Smooth muscle cell (in vitro differentiated cells): ENCODE measurements at regions not wholly inside any gene's neighbourhood (a gene's known extent, or its start where the extent isn't known, plus 50 kb on each side); places are given as distances from the start of the nearest gene placed in this dataset.
"Not testable (repeated sequence)": the region's sequence is repeated elsewhere in the genome, so short reads cannot be mapped to it uniquely, and the experiment has no call there.

Experiments used
- DNase-seq: peaks from one replicate; lab custom pipeline; 2025; ENCODE audit not compliant: unreplicated experiment; lab: John Stamatoyannopoulos, UW
- H2AFZ ChIP-seq: fragments of 200-600 bp; sonication (generic); 2 replicates; pipeline ENCODE4 v1.6.0; 2016; ENCODE audit warnings: antibody characterized with exemption, low read depth, mild to moderate bottlenecking
- H3F3A ChIP-seq: fragments of 200-600 bp; sonication (generic); 2 replicates; pipeline ENCODE4 v1.6.0; 2017; ENCODE audit warnings: antibody characterized with exemption, low read depth
- H3K27ac ChIP-seq: fragments of 200-600 bp; sonication (generic); 2 replicates; pipeline ENCODE4 v1.5.1; 2016; ENCODE audit warnings: low read depth, mild to moderate bottlenecking
- H3K27me3 ChIP-seq: fragments of 200-600 bp; sonication (generic); 2 replicates; pipeline ENCODE4 v1.6.1; 2016; ENCODE audit warnings: low read depth, mild to moderate bottlenecking
- H3K36me3 ChIP-seq: fragments of 200-600 bp; sonication (generic); 2 replicates; pipeline ENCODE4 v1.5.1; 2016; ENCODE audit warnings: low read depth
- H3K4me1 ChIP-seq: fragments of 200-600 bp; sonication (generic); 2 replicates; pipeline ENCODE4 v1.5.1; 2016; ENCODE audit warnings: low read depth
- H3K4me2 ChIP-seq: fragments of 200-600 bp; sonication (generic); 2 replicates; pipeline ENCODE4 v1.6.0; 2016; ENCODE audit warnings: mild to moderate bottlenecking
- H3K4me3 ChIP-seq: fragments of 200-600 bp; sonication (generic); 2 replicates; pipeline ENCODE4 v1.5.1; 2016; ENCODE audit warnings: mild to moderate bottlenecking
- H3K79me2 ChIP-seq: fragments of 200-600 bp; sonication (generic); 2 replicates; pipeline ENCODE4 v1.6.0; 2016; ENCODE audit warnings: low read depth, mild to moderate bottlenecking
- H3K9ac ChIP-seq: fragments of 200-600 bp; sonication (generic); 2 replicates; pipeline ENCODE4 v1.6.0; 2016; ENCODE audit warnings: low read depth
- H3K9me3 ChIP-seq: fragments of 200-600 bp; sonication (generic); replicated peaks from 2 replicates; pipeline ENCODE4 v1.5.1; 2016; ENCODE audit warnings: low read depth
- H4K20me1 ChIP-seq: fragments of 200-600 bp; sonication (generic); 2 replicates; pipeline ENCODE4 v1.6.0; 2016; ENCODE audit warnings: low read depth
- WGBS: methylation state at CpG from one replicate; pipeline ENCODE4 v1.1.7; 2016; ENCODE audit warnings: low lambda C conversion rate; 5-methylcytosine and 5-hydroxymethylcytosine counted together
- TF ChIP-seq, protein P1 (sequence below): fragments of 200-600 bp; sonication (generic); IDR thresholded peaks from 2 replicates; pipeline ENCODE4 v1.5.1; 2017; ENCODE audit warnings: borderline replicate concordance, mild to moderate bottlenecking, antibody characterized with exemption; ENCODE audit not compliant: insufficient read depth, poor library complexity, severe bottlenecking

DNA sequence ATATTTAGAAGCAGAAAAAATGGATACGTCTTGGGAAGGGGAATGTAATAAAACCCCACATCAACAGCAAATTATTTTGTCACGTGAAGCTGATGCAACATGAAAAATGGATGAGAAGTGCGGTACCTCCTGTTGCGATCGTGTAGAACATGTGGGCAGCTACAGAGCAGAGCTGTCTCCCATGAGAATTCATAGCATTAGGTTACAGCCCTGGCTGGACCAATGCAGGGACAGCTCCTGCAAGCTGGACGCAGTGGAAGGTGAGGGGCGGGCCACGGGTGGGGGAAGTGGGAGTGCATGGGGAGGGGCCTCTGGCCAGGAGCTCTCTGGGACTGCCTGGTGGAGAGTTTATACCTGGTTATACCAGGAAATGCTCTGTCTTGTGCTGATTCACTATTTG lies 120.3 kb downstream of the GATA3 start:
- H3K27ac ChIP-seq: no peak overlapping the region
- WGBS: 83% methylated on average over 8 of the region's 8 CpGs
- no peaks in the 10 kb centered on the region for H3K27me3 ChIP-seq
- H3K9me3 ChIP-seq: no peaks in the 10 kb centered on the region
- H3K79me2 ChIP-seq: no peaks in the 10 kb centered on the region
- TF ChIP-seq, protein P1, sequence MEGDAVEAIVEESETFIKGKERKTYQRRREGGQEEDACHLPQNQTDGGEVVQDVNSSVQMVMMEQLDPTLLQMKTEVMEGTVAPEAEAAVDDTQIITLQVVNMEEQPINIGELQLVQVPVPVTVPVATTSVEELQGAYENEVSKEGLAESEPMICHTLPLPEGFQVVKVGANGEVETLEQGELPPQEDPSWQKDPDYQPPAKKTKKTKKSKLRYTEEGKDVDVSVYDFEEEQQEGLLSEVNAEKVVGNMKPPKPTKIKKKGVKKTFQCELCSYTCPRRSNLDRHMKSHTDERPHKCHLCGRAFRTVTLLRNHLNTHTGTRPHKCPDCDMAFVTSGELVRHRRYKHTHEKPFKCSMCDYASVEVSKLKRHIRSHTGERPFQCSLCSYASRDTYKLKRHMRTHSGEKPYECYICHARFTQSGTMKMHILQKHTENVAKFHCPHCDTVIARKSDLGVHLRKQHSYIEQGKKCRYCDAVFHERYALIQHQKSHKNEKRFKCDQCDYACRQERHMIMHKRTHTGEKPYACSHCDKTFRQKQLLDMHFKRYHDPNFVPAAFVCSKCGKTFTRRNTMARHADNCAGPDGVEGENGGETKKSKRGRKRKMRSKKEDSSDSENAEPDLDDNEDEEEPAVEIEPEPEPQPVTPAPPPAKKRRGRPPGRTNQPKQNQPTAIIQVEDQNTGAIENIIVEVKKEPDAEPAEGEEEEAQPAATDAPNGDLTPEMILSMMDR: no peak
- H2AFZ ChIP-seq: no peak overlapping the region
- H3F3A ChIP-seq: no peaks in the 10 kb centered on the region
- no peaks in the 10 kb centered on the region for H3K36me3 ChIP-seq
- no peaks in the 10 kb centered on the region for H4K20me1 ChIP-seq
- H3K4me2 ChIP-seq: no peak overlapping the region
- no peak overlapping the region for H3K4me3 ChIP-seq
- H3K4me1 ChIP-seq: no peaks in the 10 kb centered on the region
- no peak for DNase-seq
- H3K9ac ChIP-seq: no peak overlapping the region

DNA sequence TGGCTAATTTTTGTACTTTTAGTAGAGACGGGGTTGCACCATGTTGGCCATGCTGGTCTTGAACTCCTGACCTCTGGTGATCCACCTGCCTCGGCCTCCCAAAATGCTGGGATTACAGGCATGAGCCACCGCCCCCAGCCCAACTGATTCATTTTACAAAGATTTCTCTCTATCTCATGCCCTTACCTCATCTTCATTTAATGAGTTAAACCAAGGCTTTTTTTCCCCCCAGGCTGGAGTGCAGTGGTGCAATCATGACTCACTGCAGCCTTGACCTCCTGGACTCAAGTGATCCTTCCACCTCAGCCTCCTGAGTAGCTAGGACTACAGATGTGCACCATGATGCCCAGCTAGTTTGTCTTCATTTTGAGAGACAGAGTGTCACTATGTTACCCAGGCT lies 123.0 kb downstream of the GATA3 start:
- not testable (repeated sequence) for H4K20me1 ChIP-seq
- WGBS: 33% methylated on average over 3 of the region's 3 CpGs

DNA sequence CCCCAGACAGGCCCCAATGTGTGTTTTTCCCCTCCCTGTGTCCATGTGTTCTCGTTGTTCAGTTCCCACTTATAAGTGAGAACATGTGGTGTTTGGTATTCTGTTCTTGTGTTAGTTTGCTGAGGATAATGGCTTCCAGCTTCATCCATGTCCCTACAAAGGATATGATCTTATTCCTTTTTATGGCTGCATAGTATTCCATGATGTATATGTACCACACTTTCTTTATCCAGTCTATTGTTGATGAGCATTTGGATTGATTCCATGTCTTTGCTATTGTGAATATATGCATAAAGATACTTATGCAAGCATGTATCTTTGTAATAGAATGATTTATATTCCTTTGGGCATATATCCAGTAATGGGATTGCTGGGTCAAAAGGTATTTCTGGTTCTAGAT lies 125.3 kb downstream of the GATA3 start:
- not testable (repeated sequence) for H3K9me3 ChIP-seq, DNase-seq, H3K27ac ChIP-seq, H3K27me3 ChIP-seq, H3K79me2 ChIP-seq, H3K4me3 ChIP-seq, H3K36me3 ChIP-seq, H2AFZ ChIP-seq, H3K4me1 ChIP-seq, H3K4me2 ChIP-seq, H4K20me1 ChIP-seq, H3F3A ChIP-seq, H3K9ac ChIP-seq
- WGBS: 95% methylated on average over 1 of the region's 1 CpG

More for the DNA sequence above, 123.0 kb downstream of the GATA3 start:
- not testable (repeated sequence) for H3K79me2 ChIP-seq, H3K4me3 ChIP-seq, H3K4me2 ChIP-seq, H3K4me1 ChIP-seq, H3K9ac ChIP-seq, H3K27me3 ChIP-seq, H3K9me3 ChIP-seq, H2AFZ ChIP-seq, H3K27ac ChIP-seq, H3K36me3 ChIP-seq, H3F3A ChIP-seq, DNase-seq

DNA sequence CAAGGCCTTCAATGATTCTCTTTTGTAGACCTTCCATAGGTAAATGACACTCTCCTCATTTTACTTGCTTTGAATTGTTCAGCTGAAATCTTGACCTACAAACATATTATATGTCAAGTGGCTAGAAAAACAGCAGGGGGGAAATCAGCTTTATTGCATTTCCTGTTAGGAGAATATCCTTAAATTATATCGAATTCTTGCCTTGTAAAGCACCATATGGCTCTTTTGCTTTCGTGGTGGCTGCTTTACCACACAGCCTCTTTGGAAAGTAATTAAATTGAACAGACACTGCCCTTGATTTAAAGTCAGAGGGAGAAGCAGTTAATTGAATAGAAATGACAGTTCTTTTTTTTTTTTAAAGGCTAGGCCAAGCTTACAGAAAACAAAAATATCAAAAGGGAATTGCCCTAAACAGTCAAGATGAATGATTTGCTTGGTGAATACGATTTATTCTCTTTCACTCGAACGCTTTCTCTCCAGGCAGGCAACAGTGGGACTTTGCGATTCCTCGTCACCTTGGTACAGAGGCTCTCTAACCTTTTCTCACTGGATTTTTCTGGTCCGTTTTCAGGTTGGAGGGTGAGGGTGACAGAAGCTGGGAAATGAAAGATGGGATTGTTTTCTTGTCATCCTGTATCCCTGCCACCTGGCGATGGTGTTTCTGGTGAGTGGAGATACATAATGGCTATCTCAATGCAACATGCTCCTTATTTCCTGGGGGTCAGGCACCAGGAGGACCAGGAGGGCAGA lies 126.0 kb downstream of the GATA3 start:
- Histone ChIP-seq H4K20me1 (no peaks in the 10 kb centered on the region), H3F3A (peaks cover 6% of the 10 kb centered on the region), H3K9me3 (no peaks in the 10 kb centered on the region), H3K4me1 (no peaks in the 10 kb centered on the region), H3K4me3 (no peak overlapping the region), H3K27me3 (no peaks in the 10 kb centered on the region), H3K4me2 (no peak overlapping the region), H3K36me3 (no peaks in the 10 kb centered on the region), H3K9ac (no peak overlapping the region), H3K79me2 (no peaks in the 10 kb centered on the region), H3K27ac (no peak overlapping the region), H2AFZ (no peak overlapping the region)
- 90% methylated on average over 9 of the region's 9 CpGs for WGBS
- TF ChIP-seq, protein P1: no peak
- DNase-seq: no peak
